Natural killer cell (primary cell): ENCODE measurements at regions not wholly inside any gene's neighbourhood (a gene's known extent, or its start where the extent isn't known, plus 50 kb on each side); places are given as distances from the start of the nearest gene placed in this dataset.

Source experiments
- ATAC-seq, 3 donors: fragments of 150-1000 bp in 2 of 3; fragments of 200-7000 bp in 1 of 3; cut with Tn5 transposase; 1 replicate in 1 of 3; 2 replicates in 2 of 3; pipeline ENCODE4 v1.10.0; 2021; ENCODE audit warnings: mild to moderate bottlenecking in 2 of 3, moderate library complexity in 2 of 3
- DNase-seq, 2 donors: peaks; one replicate each; pipeline versions ENCODE4 v3.0.0 to v3.0.0-alpha.2; 2013 to 2021; ENCODE audit warnings: mixed read lengths in 1 of 2
- H3K27ac ChIP-seq: one replicate; pipeline ENCODE4 v1.5.1; 2013; ENCODE audit warnings: mild to moderate bottlenecking, low read length
- H3K27me3 ChIP-seq: one replicate; pipeline ENCODE4 v1.6.1; 2013; ENCODE audit warnings: low read length; ENCODE audit not compliant: control insufficient read depth, insufficient read depth
- H3K36me3 ChIP-seq: one replicate; pipeline ENCODE4 v1.6.1; 2013; ENCODE audit warnings: low read length; ENCODE audit not compliant: control insufficient read depth, insufficient read depth
- H3K4me1 ChIP-seq: one replicate; pipeline ENCODE4 v1.6.1; 2013; ENCODE audit warnings: low read length; ENCODE audit not compliant: control insufficient read depth, insufficient read depth
- H3K4me3 ChIP-seq: one replicate; pipeline ENCODE4 v1.5.1; 2013; ENCODE audit warnings: low read length
- H3K9me3 ChIP-seq: one replicate; pipeline ENCODE4 v1.6.1; 2013; ENCODE audit warnings: low read length; ENCODE audit not compliant: control insufficient read depth, insufficient read depth
- H3K27ac Mint-ChIP-seq, 2 donors: one replicate each; pipeline ENCODE4 v1.8.0; 2022; ENCODE audit warnings: mild to moderate bottlenecking in 2 of 2, mixed read lengths in 2 of 2, moderate library complexity in 1 of 2
- H3K27me3 Mint-ChIP-seq, 2 donors: one replicate each; pipeline ENCODE4 v1.8.0; 2022; ENCODE audit warnings: low read depth in 2 of 2, mixed read lengths in 2 of 2
- H3K36me3 Mint-ChIP-seq: one replicate; pipeline ENCODE4 v1.8.0; 2022; ENCODE audit warnings: mixed read lengths
- H3K4me1 Mint-ChIP-seq, 2 donors: one replicate each; pipeline ENCODE4 v1.8.0; 2022; ENCODE audit warnings: mixed read lengths in 2 of 2
- H3K4me3 Mint-ChIP-seq: one replicate; pipeline ENCODE4 v1.8.0; 2022; ENCODE audit warnings: mild to moderate bottlenecking, moderate library complexity, mixed read lengths
- H3K9me3 Mint-ChIP-seq, 2 donors: one replicate each; pipeline ENCODE4 v1.8.0; 2022; ENCODE audit warnings: mixed read lengths in 2 of 2
- CTCF ChIP-seq: fragments of 200-600 bp; IDR thresholded peaks from one replicate; pipeline ENCODE4 v1.8.0; 2022; ENCODE audit warnings: antibody characterized with exemption
- WGBS: methylation state at CpG from one replicate; pipeline ENCODE4 v1.1.7; 2013; ENCODE audit warnings: missing lambda C conversion rate; ENCODE audit not compliant: insufficient coverage; 5-methylcytosine and 5-hydroxymethylcytosine counted together
- intact Hi-C: fragments of 100-400 bp; cut with micrococcal nuclease; formaldehyde crosslinking; loops from one replicate; pipeline ENCODE4 v1.14.2; 2022

GRCh38 chr3:135691240-135691639 is 274.3 kb upstream of the PPP2R3A start:
- intact Hi-C loops, result no loop called here

GRCh38 chr3:135694142-135694541 is 271.4 kb upstream of the PPP2R3A start:
- no peaks in the 10 kb centered on the region for H3K27me3 Mint-ChIP-seq
- Histone ChIP-seq H3K27me3 (no peaks in the 10 kb centered on the region), H3K4me1 (no peaks in the 10 kb centered on the region), H3K36me3 (no peaks in the 10 kb centered on the region), H3K27ac (no peak overlapping the region), H3K4me3 (no peak overlapping the region), H3K9me3 (no peaks in the 10 kb centered on the region)
- H3K27ac Mint-ChIP-seq, result no peak overlapping the region
- TF ChIP-seq CTCF, result no peak
- DNase-seq (no peak), ATAC-seq (no peak)
- H3K36me3 Mint-ChIP-seq, result no peaks in the 10 kb centered on the region
- no peak overlapping the region for H3K4me3 Mint-ChIP-seq
- intact Hi-C loops, result no loop called here
- WGBS, result 63% methylated on average over 1 of the region's 1 CpG
- no peaks in the 10 kb centered on the region for H3K9me3 Mint-ChIP-seq
- no peaks in the 10 kb centered on the region for H3K4me1 Mint-ChIP-seq

More at GRCh38 chr3:135691240-135691639, 274.3 kb upstream of the PPP2R3A start:
- Histone ChIP-seq H3K4me3 (no peak overlapping the region), H3K27ac (no peak overlapping the region), H3K9me3 (no peaks in the 10 kb centered on the region), H3K4me1 (no peaks in the 10 kb centered on the region), H3K36me3 (no peaks in the 10 kb centered on the region), H3K27me3 (no peaks in the 10 kb centered on the region)
- 79% methylated on average over 1 of the region's 1 CpG for whole genome bisulfite sequencing
- H3K36me3 Mint-ChIP-seq, result no peaks in the 10 kb centered on the region
- ATAC-seq (no peak), DNase-seq (no peak)
- no peak for TF ChIP-seq CTCF
- peaks cover 2 to 5% of the 10 kb centered on the region in 2 donors for H3K9me3 Mint-ChIP-seq
- H3K27me3 Mint-ChIP-seq, result no peaks in the 10 kb centered on the region
- H3K4me1 Mint-ChIP-seq, result no peaks in the 10 kb centered on the region
- no peak overlapping the region for H3K27ac Mint-ChIP-seq
- H3K4me3 Mint-ChIP-seq, result no peak overlapping the region

- H3K27ac ChIP-seq, result no peak overlapping the region
- no peaks in the 10 kb centered on the region for H3K36me3 ChIP-seq
- Mint-ChIP-seq H3K4me1 (no peaks in the 10 kb centered on the region), H3K27me3 (no peaks in the 10 kb centered on the region), H3K4me3 (no peak overlapping the region), H3K36me3 (no peaks in the 10 kb centered on the region), H3K27ac (no peak overlapping the region), H3K9me3 (peaks cover 0 to 6% of the 10 kb centered on the region in 2 donors)
- DNase-seq (no peak), ATAC-seq (no peak)
- no peaks in the 10 kb centered on the region for H3K27me3 ChIP-seq
- no peak overlapping the region for H3K4me3 ChIP-seq
- no peaks in the 10 kb centered on the region for H3K4me1 ChIP-seq
- no peak for TF ChIP-seq CTCF
- intact Hi-C loops, result no loop called here
- H3K9me3 ChIP-seq, result no peaks in the 10 kb centered on the region
- WGBS, result 85% methylated on average over 4 of the region's 5 CpGs
These were observed 265.8 kb upstream of the PPP2R3A start for GRCh38 chr3:135699741-135700140.

DNA sequence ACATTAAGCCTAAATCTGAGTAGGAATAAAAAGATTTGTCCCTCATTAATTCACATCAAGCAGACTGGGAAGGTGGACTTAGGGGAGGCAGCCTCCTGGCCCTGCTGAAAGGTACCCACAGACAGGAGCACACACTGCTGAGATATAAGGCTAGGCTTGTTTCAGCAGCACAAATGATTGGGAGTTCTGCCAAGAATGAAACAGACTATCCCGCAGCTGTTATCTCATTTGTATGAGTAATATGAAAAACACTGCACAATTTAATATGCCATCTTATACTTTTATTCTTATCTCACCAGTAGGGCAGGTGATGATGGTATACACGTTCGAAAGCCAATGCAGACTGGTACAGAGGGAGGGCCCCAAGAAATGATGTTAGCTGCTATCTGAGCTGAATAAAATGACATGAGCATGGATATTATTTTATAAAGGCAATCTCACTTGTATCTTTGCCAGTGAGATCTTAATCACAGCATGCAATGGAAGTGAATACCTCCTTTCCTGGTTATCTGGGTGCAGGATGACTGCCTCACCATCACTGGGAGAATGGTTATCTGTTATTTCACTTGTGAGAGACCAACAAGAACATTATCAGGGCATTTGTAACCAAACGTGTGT is 258.7 kb upstream of the PPP2R3A start:
- Histone ChIP-seq H3K36me3 (no peaks in the 10 kb centered on the region), H3K4me1 (no peaks in the 10 kb centered on the region), H3K27me3 (no peaks in the 10 kb centered on the region), H3K4me3 (no peak overlapping the region), H3K27ac (no peak overlapping the region), H3K9me3 (no peaks in the 10 kb centered on the region)
- peaks cover 7 to 11% of the 10 kb centered on the region in 2 donors for H3K9me3 Mint-ChIP-seq
- no peak overlapping the region for H3K27ac Mint-ChIP-seq
- intact Hi-C loops, result no loop called here
- DNase-seq, result no peak
- H3K27me3 Mint-ChIP-seq, result no peaks in the 10 kb centered on the region
- no peak overlapping the region for H3K4me3 Mint-ChIP-seq
- H3K4me1 Mint-ChIP-seq, result no peaks in the 10 kb centered on the region
- TF ChIP-seq CTCF, result no peak
- no peaks in the 10 kb centered on the region for H3K36me3 Mint-ChIP-seq
- no peak for ATAC-seq
- WGBS, result 76% methylated on average over 3 of the region's 4 CpGs
